ENCODE measurements at regions not wholly inside any gene's neighbourhood (a gene's known extent, or its start where the extent isn't known, plus 50 kb on each side); places are given as distances from the start of the nearest gene placed in this dataset.

GRCh38 chr2:134170294-134170693, 83.6 kb upstream of the MGAT5 start:
- TF ChIP-seq CTCF (conservative IDR thresholded peaks at IDR 0.05 in 1 of 2, IDR thresholded peaks at IDR 0.05 in 1 of 2; ENCODE audit: extremely low read depth in 1 of 2, insufficient read depth in 1 of 2, low read depth in 1 of 2, low read length in 2 of 2) (no peak), EZH2 (IDR thresholded peaks at IDR 0.05; ENCODE audit: borderline replicate concordance, low read length) (no peak)

Measured in mammary epithelial cell (primary cell).